KMS-11 (cell line): ENCODE measurements at regions not wholly inside any gene's neighbourhood (a gene's known extent, or its start where the extent isn't known, plus 50 kb on each side); places are given as distances from the start of the nearest gene placed in this dataset.
"Not testable (repeated sequence)": the region's sequence is repeated elsewhere in the genome, so short reads cannot be mapped to it uniquely, and the experiment has no call there.

Experiments used
- H2AFZ ChIP-seq: fragments of 200-600 bp; sonication (generic); 2 replicates; pipeline ENCODE4 v1.6.1; 2016; ENCODE audit warnings: antibody characterized with exemption, mixed run types, low read depth
- H3K27ac ChIP-seq: fragments of 200-600 bp; sonication (generic); 2 replicates; pipeline ENCODE4 v1.6.1; 2016; ENCODE audit warnings: mild to moderate bottlenecking, mixed run types
- H3K27me3 ChIP-seq: fragments of 200-600 bp; sonication (generic); 2 replicates; pipeline ENCODE4 v1.6.1; 2017; ENCODE audit warnings: mild to moderate bottlenecking, low read depth, mixed run types, moderate library complexity; ENCODE audit not compliant: insufficient read depth
- H3K36me3 ChIP-seq: fragments of 200-600 bp; sonication (generic); 2 replicates; pipeline ENCODE4 v1.6.1; 2017; ENCODE audit warnings: mild to moderate bottlenecking, mixed run types; ENCODE audit not compliant: insufficient read depth
- H3K4me1 ChIP-seq: fragments of 200-600 bp; sonication (generic); 2 replicates; pipeline ENCODE4 v1.6.1; 2016; ENCODE audit warnings: mild to moderate bottlenecking, low read depth, mixed run types; ENCODE audit not compliant: poor library complexity, severe bottlenecking
- H3K4me2 ChIP-seq: fragments of 200-600 bp; sonication (generic); 2 replicates; pipeline ENCODE4 v1.7.0; 2016; ENCODE audit warnings: mild to moderate bottlenecking, mixed run types
- H3K4me3 ChIP-seq: fragments of 200-600 bp; sonication (generic); IDR thresholded peaks from 2 replicates; pipeline ENCODE4 v1.6.1; 2017; ENCODE audit warnings: low read depth, low read length, mixed read lengths; ENCODE audit not compliant: insufficient read depth
- H3K79me2 ChIP-seq: fragments of 200-600 bp; sonication (generic); 2 replicates; pipeline ENCODE4 v1.6.1; 2016; ENCODE audit warnings: low read depth, mixed run types; ENCODE audit not compliant: insufficient read depth
- H3K9ac ChIP-seq: fragments of 200-600 bp; sonication (generic); 2 replicates; pipeline ENCODE4 v1.6.1; 2016; ENCODE audit warnings: mild to moderate bottlenecking, mixed run types
- H4K20me1 ChIP-seq: fragments of 200-600 bp; sonication (generic); 2 replicates; pipeline ENCODE4 v1.6.1; 2016; ENCODE audit warnings: mild to moderate bottlenecking, mixed run types; ENCODE audit not compliant: insufficient read depth
- CTCF ChIP-seq: fragments of 200-600 bp; sonication (generic); conservative IDR thresholded peaks from 2 replicates; pipeline ENCODE4 v1.6.1; 2017; ENCODE audit warnings: low read depth, mild to moderate bottlenecking, antibody characterized with exemption, low read length, moderate library complexity, mixed read lengths

- H3K9ac ChIP-seq, H3K4me3 ChIP-seq, H3K27me3 ChIP-seq, H3K27ac ChIP-seq, H4K20me1 ChIP-seq, H3K4me2 ChIP-seq, H3K36me3 ChIP-seq, H3K4me1 ChIP-seq, H3K79me2 ChIP-seq, H2AFZ ChIP-seq: not testable (repeated sequence)
Measured at GRCh38 chr12:9412459-9412858, 195.3 kb downstream of the KLRB1 start.

GRCh38 chr12:9411616-9412268 is 196.0 kb downstream of the KLRB1 start:
- not testable (repeated sequence) for H3K9ac ChIP-seq, H3K4me3 ChIP-seq, H4K20me1 ChIP-seq, H3K4me1 ChIP-seq, H3K4me2 ChIP-seq, H2AFZ ChIP-seq, H3K36me3 ChIP-seq, H3K79me2 ChIP-seq, H3K27me3 ChIP-seq, H3K27ac ChIP-seq

GRCh38 chr12:9407425-9407748 is 199.2 kb upstream of the PZP start:
- H3K4me3 ChIP-seq, H3K9ac ChIP-seq, H3K27ac ChIP-seq, H3K36me3 ChIP-seq, H4K20me1 ChIP-seq, H2AFZ ChIP-seq, H3K4me1 ChIP-seq, H3K79me2 ChIP-seq, H3K4me2 ChIP-seq, H3K27me3 ChIP-seq: not testable (repeated sequence)

GRCh38 chr12:9406564-9407424 is 198.6 kb upstream of the PZP start:
- H3K4me2 ChIP-seq, result no peak overlapping the region
- no peak overlapping the region for H3K9ac ChIP-seq
- no peak overlapping the region for H3K4me3 ChIP-seq

GRCh38 chr12:9405886-9406563 is 197.8 kb upstream of the PZP start:
- H3K79me2 ChIP-seq, result no peaks in the 10 kb centered on the region
- H3K4me3 ChIP-seq, result no peak overlapping the region

More at GRCh38 chr12:9406564-9407424, 198.6 kb upstream of the PZP start:
- no peaks in the 10 kb centered on the region for H3K27me3 ChIP-seq
- no peaks in the 10 kb centered on the region for H4K20me1 ChIP-seq
- H3K27ac ChIP-seq, result no peak overlapping the region
- H2AFZ ChIP-seq, result no peak overlapping the region
- H3K36me3 ChIP-seq, result no peaks in the 10 kb centered on the region
- H3K79me2 ChIP-seq, result no peaks in the 10 kb centered on the region
- no peaks in the 10 kb centered on the region for H3K4me1 ChIP-seq
- TF ChIP-seq CTCF, result no peak

More at GRCh38 chr12:9405886-9406563, 197.8 kb upstream of the PZP start:
- Histone ChIP-seq H3K36me3 (no peaks in the 10 kb centered on the region), H3K27me3 (no peaks in the 10 kb centered on the region), H3K9ac (no peak overlapping the region), H3K27ac (no peak overlapping the region), H3K4me1 (no peaks in the 10 kb centered on the region), H2AFZ (no peak overlapping the region), H3K4me2 (no peak overlapping the region), H4K20me1 (no peaks in the 10 kb centered on the region)
- no peak for TF ChIP-seq CTCF
